ENCODE measurements at regions not wholly inside any gene's neighbourhood (a gene's known extent, or its start where the extent isn't known, plus 50 kb on each side); places are given as distances from the start of the nearest gene placed in this dataset.

DNA sequence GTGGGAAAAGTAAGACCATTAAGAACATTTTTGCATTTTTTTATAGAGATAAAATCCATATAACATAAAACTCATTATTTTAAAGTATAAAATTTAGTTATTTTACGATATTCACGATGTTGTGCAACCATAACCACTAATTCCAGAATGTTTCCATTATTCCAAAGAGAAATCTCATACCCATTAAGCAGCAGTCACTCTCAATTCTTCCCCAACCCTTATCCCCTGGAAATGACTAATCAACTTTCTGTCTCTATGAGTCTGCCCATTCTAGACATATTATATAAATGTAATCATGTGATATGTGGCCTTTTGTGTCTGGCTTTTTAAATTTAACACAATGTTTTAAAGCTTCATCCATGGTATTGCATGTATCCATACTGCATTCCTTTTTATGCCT lies 115.6 kb upstream of the ADAMTSL1 start:
- no peak for DNase-seq

DNA sequence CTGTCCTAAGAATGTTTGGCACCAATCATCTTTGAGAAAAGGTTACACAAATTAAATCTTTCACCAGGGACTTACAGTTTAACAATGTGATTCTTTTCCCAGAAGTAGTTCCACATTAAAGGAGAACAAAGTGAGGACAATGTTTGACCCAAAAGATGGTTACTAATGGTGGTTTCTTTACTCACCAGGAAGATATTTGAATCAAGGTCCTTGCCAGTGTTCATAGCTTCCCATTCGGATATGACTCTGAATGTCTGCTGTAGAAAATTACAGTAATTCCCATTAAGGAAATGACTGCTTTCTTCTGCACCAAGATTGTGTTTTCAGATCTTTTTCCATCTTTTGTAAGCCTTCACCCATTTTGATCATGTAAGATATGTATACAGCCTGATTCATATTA lies 114.6 kb upstream of the ADAMTSL1 start:
- no peak for DNase-seq

DNA sequence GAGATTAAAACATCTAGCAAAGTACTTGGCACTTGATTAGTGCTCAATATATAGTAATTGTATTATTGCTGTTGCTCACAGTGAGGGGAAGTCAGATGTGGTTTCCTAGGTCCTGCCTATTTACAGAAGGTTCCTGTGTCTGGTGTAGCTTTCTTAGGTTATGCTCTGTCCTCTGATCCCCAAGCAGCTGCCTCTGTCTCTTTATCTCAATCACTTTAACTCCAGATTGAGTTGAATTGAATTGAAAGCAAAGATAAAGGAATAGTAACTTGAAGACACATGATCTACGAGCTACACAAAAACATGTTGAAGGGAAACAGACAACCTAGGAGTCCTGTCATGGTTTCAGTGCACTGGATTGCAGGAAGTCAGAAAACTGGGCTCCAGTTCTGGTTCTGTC lies 113.9 kb upstream of the ADAMTSL1 start:
- no peak for DNase-seq

DNA sequence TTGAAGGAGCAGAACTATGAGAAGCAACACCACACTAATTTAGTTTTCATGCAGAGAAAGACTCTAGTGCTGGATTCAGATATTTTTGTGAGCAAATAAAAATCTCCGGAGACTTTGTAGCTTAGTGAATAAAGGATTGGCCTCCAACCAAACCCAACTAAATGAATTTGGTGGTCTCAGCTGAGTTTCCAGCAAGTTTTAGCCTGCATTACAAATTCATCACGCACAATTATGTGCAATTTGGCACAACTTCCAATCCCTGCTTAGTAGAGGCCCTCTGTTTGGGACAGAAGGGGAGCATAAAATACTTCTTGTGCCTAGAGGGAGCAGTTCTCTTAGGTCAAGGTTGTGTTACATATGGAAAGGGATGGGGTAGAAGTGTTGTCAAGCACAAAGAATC lies 112.3 kb upstream of the ADAMTSL1 start:
- DNase-seq = no peak

DNA sequence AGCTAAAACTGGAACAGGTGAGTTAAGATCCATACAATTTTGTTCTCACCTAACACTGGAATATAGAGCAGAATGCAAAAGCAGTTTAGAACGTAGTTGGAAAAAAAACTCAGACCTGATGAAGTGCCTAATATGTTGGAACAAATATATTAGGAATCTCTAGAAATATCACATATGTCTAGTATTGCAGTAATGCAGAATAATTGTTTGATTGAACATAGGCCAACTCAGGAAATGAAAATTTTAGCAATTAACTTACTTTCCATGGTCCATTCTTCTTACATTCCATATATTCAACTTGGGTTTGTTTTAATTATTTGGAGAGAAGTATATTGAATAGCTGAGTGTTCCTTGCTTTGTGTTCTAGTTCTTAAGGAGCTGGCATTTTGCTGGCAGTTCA lies 111.8 kb upstream of the ADAMTSL1 start:
- no peak for DNase-seq

DNA sequence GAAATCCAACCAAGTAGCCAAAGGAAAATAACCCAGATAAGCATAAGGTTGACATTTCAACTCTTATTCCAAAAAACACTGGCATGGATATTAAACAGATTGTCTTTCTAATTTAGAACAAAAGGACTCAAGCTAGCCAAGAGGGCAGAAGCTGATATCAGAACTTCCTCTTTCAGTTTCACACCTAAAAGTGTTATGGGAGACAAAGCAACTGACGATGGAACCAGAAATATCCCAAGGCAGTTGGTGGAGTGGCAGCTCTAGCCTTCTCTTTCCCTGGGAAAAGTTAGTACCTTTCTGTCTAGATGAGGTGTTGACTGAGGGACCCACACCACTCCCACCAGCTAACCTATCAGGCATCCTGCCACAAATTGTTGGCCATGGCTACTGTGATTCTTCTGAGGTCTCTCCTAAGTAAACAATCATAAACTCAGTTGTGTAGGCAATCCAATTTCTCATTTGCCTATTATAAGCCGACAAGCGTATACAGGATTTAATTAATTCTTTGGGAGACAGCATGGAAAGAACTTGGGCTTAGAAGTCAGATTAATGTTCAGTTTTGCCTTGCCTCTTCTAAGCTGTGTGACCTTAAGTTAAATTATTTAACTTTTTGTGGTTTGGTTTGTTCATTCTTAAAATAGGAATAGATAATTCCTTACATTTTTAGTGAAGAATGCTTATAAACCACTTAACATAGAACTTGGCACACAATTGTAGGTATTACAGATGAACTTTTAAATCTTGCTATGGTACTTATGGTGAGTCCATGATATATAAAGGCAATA lies 110.9 kb upstream of the ADAMTSL1 start:
- no peak for DNase-seq

DNA sequence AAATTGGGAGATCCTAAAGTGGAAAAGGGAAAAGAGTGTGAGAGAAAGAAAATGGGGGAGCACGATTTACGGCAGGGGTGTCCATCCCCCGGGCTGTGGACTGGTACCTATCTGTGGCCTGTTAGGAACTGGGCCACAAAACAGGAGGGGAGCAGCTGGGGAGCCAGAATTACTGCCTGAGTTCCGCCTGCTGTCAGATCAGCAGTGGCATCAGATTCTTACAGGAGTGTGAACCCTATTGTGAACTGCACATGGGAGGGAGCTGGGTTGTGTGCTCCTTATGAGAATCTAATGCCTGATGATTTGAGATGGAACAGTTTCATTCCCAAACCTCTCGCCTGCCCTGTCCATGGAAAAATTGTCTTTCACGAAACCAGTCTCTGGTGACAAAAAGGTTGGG lies 108.3 kb upstream of the ADAMTSL1 start:
- DNase-seq = no peak

DNA sequence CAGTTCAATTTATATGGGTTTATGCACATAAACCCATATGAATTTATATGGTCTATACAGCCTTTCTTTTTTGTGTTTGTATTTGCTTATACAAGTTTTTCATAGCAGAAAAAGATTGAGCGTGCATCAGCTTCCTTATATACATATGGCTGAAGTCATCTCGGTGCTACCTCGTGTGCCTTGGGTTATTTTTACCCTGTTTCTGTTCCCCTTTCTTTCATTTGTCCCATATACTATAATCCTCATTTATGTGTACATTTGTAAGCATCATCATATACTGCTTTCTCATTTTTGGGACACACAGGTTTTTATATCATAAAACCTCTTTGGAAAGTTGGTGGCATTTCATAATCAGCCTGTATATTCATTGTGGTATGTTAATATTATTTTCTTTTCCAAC lies 107.8 kb upstream of the ADAMTSL1 start:
- DNase-seq = no peak

DNA sequence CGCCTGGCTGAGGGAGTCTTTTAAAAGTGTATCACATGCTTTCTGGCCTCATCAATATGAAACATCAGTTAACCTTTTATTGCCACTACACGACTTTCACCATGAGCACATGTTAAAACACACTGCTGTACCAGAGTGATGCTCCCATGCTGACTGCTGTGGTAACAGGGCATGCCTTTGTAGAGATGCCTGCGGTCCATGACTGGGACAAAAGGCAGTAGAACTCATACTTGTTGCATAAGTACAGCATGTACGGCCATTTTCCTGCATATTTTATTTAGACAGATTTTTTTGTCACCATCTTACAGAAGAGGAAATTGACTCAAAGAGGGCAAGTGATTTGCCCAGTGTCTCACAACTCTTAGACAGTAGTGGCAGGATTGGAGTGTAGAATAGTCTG lies 105.7 kb upstream of the ADAMTSL1 start:
- DNase-seq = no peak

DNA sequence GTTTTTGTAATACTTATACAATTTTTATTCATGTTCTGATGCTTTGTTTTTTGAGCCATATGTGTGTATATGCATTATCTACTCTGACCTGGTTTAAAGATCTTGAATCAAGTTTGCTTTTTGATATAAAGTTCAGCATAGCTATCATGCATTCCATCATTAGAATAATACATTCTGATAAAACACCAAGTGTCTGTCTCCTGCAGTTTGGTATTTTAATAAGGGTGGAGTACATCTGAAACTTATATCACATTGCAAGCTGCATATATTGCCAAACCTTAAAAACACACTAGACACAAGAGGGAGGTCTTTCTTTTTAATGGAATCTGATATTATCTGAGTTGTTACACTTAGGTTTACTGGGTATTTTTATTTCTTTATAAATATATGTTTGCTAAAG lies 102.8 kb upstream of the ADAMTSL1 start:
- DNase-seq = no peak

DNA sequence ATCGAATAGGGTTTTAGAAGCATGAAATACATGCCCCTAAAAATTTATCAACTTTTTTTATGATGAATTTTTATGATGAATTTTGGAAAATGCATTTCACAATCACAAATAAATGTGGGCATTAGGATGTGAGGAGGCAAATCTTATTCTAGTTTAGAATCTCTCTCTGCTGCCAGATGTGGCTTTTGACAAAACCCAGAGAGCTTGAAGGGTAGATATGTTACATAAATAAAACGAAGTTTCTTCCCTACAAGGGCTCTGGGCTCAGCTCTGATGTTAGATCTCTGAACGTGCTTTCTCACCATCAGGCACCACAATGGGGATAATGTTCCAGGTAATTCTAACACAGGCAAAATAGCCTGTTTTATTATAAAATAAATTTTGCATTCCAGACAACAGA lies 102.3 kb upstream of the ADAMTSL1 start:
- DNase-seq = no peak

DNA sequence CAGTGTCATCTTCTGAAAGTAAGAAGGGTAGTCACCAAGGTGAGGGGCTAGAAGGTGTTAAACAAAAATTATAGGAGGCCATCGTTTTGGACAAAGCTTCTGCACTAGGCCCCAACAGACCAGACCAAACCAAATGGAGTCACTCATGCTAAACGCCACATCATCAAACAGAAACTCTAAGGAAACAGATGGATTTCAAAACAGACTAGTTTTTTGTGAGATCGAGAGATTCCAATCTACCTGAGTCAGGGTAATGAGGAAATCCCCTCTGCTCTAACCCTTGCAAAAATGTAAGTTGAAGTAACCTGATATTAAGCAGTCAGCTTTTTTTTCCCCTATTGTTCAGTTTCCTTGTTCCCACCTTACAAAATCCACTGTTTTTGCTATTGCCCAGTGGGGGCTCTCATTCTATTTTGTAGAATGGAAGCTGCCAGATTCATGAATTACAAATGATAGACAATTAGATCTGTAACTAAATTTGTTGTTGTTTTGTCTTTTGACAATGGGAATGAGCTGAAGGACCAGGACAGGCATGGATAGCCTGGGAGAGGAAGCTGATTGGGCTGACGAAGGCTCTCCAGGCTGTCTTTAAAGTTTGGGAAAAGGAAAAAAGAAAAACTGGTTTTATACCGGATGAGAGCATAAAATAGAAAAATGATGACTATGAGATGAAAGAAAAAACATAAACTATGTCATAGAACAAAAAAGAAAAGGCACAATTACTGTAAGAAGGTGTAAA lies 94.7 kb upstream of the ADAMTSL1 start:
- DNase-seq = no peak

DNA sequence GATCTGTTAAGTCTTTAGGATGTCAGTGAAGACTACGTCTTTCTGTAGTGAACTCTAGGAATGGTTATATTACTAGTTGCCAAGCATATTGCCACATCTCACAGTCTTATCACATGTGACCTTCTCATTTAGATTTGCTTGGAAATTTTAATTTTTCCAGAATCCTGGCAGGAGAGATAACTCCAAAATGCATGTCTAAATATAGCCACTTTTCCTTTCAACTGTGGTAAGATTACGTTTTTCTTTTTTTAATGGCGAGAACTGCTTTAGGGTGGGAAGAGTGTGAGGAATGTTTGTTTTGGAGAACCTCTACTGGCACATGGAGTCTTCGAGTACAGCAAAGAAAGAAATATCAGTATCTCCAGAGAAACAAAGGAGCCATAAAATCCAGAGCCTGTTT lies 91.7 kb upstream of the ADAMTSL1 start:
- no peak for DNase-seq

DNA sequence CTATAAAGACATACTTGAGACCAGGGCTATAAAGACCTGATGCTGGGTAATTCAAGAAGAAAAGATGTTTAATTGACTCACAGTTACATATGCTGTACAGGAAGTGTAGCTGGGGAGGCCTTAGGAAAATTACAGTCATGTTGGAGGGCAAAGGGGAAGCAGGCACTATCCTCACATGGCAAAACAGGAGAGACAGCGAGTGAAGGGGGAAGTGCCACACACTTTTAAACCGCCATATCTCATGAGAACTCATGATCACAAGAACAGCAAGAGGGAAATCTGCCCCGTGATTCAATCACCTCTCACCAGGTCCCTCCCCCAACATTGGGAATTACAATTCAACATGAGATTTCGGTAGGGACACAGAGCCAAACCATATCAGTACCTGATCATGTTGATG lies 89.9 kb upstream of the ADAMTSL1 start:
- no peak for DNase-seq

DNA sequence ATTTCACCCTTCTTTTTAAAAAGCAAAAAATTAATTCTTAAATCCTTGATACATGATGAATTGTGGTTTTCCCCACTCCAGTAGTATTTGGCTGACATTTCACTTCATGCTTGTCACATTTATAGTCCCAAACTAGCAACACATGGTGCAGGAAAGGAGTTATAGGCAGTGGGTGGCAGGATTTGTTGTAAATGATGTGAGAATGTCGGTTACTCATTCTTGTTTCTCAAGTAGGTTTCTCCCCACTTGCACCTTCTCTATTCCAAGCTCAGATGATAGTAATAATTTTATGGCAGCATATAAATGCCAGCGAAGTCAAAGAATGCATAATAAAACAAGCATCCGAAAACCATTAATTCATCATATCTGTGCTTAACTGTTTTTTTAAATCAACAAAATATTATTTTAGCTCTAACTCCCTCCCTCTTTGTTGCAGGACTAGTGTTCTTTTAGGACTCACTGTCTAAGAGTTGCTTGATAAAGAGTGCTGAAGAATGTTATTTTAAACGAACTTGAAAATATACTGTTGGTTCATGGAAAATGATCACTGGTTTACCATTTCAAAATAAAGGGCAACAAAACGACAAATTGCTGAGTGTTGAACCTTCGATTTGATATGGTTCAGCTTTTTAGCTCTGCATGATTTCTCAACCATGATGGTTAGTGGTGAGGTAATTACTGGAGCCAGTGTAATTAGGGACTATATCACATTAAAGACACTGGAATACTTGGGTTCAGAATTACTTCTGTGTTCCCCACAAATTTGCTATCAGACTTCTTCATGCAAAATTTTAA lies 88.1 kb upstream of the ADAMTSL1 start:
- no peak for DNase-seq

DNA sequence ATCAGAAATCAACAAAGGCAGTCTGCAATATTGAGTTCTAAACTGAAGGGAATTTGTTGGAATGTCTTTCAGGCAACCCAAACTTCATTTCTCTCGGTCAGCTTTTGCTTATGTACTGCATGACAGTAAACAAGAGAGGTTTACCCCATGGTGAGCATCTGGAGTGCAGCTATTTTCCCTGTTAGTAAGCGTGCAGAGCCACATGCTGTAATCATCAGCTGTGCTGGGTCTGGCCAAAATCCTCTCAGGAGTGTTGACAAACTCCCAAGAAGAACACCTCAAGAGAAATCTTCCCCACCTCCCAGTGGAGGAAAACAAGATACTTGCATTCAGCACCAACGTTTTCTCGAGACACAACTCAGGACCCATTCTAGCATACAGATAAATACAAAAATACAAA lies 83.6 kb upstream of the ADAMTSL1 start:
- no peak for DNase-seq

DNA sequence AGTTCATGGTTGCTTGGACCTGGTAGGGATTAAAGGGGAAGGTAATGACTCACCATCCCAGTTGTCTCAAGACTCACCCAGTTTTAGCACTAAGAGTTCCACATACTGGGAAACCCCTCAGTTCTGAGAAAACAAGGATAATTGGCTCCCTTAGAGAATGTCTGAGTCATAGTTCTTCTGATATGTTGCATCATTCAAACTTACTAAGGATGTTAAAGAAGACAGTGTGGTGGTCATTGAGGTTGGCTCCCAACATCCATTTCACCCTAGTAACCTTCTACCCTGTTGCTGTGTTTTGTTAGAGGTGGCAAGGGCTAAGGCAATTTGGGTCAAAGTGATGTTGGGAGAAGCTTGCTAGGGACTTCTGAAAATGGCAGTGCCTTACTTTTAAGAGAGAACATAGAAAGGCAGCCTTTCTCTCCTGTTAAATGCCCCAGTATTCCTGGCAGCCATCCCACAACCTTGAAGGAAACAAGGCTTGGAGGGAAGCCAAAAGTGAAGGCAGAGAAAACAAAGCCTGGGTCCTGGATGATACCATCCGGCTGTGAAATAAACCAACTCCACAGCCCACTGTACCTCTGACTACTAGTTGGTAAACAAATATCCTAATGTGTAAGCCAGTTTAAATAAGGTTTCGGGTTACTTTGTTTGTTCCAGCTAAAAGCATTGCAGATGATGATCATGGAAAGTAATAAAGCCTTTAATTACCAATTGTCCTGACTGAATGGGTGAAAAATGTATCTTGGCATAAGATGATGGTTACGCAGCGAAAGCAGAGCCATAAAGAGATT lies 80.4 kb upstream of the ADAMTSL1 start:
- peak; percentile 25 for DNase-seq

DNA sequence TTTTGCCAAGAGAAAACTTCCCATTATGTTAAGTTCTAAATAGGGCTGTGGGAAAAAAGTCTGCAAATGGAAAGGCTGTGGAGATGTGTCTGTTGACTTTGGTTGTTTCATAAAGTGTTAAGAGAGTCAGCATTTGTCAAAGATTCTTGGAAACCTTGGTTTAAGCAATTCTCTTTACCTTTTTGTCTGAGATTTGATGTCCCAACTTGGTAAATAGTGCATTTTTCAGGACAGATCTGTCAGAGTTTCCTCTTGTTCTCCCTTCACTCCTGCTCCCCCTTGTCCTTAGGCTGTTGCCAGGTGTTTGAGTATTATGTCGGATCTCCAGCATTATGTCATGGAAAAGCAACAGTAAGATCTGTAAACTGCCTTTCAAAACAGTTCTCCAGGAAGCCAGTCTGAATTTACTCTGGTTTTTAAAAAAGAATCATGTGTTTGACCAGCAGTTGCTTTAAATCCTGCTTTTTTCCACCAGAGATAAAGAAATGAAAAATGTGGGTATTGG lies 79.1 kb upstream of the ADAMTSL1 start:
- DNase-seq = no peak

DNA sequence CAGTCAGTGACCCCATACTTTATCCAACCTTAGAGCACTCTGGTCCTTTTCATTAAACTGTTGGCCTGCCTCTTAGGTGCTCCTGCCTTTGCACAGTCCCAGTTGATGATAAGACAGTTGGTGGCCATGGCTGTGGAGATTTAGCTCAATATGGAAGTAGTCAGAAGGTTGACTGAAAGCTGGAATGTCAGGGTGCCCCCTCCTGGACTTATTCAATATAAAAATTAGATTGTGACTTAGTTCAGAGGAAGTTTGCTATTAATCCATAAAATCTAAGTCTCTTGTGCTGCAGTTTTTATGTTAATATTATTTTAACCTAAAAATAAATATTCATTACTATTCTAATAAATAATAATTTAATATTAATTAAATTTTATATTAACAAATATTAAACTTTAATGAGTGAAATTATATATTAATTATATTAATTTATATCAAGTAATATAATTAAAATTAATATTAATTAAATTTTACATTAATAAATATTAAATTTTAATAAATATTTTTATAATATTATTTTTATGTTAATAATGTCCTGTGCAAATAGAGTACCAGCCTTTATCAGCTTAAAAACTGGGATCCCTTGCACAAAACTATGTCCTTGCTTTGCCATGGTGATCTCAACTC lies 77.7 kb upstream of the ADAMTSL1 start:
- DNase-seq = no peak

DNA sequence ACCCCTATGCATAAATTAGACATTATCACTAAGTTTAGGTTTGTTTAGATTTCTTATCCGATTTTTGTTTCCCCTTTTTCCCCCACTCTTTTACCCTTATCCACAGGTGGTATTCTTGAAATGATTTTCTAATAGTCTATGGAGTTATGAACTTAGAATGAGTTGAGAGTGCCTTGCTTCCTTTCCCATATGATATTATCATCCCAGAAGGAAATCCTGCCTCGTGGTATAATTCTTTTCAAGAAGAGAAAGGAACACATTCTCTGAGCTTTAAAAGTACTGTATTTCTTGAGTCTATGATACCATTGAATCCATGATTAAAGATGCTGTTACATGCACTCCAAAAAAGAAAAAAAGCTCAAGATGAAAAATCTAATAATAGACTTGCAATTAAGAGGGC lies 76.9 kb upstream of the ADAMTSL1 start:
- no peak for DNase-seq

DNA sequence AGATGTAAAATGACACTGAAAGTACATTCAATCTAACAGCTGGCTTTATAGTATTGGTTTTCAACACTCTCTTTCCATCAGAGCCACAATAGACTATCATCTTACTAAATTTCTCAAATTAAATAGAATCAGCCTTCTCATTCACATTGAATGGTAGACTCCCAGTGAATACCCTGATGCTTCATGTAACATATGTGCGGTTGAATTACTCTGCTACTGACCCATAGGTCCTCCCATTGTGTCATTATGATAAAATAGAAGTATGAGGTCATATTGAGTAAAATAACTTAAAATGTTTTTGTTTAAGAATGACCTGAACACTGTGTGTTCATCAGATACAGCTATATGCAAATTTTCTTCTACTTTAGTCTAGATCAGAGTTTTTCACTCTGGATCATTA lies 75.9 kb upstream of the ADAMTSL1 start:
- DNase-seq = no peak

DNA sequence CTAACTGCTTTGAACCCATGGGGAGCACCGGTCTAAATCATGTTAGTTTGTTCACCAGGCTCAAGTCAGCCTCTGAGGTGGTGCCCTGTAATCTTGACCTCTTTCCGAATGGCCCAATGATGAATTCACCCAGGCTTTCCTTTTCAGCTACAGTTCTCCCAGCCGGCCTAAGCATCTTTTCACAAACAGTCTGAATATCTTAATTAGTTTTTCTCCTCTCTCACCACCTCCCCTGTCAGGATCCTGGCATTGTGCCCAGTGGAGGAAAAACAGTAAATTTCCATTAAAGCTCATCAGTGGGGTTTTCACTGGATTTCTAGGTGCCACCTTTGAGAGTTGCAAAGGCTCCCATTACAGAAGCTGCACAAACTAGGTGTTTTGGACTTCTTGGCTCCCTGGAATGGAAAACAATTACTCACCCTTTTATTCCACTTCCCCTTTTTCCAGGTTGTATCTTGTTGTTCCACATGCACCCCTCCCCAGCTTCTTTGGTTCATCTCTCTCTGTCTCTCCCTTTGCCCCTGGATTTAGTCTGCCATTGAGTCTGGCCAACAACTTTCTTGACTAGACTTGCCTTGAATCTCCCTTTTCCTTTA lies 69.4 kb upstream of the ADAMTSL1 start:
- DNase-seq = no peak
